GM12878 (cell line): ENCODE measurements at regions not wholly inside any gene's neighbourhood (a gene's known extent, or its start where the extent isn't known, plus 50 kb on each side); places are given as distances from the start of the nearest gene placed in this dataset.

Experiments
- ATAC-seq: fragments of 200-7000 bp; cut with Tn5 transposase; 3 replicates; pipeline ENCODE4 v1.9.1; 2020; ENCODE audit warnings: mild to moderate bottlenecking, moderate library complexity
- BruUV-seq: library from RNA; stranded (reverse); fragments of 400-500 nt; replicated peaks from 2 replicates; lab custom pipeline; 2021; lab: Mats Ljungman, UMichigan
- CTCF ChIA-PET: fragments of 300-600 bp; sonication (Branson Sonifier 250); formaldehyde crosslinking; extraction: SDS; loops from one replicate; lab custom pipeline; 2021; ENCODE audit warnings: inconsistent platforms; lab: Yijun Ruan, JAX
- POLR2A ChIA-PET: fragments of 350-600 bp; formaldehyde crosslinking; extraction: SDS; loops from one replicate; lab custom pipeline; 2021; ENCODE audit warnings: inconsistent platforms; lab: Charles Lee
- RAD21 ChIA-PET: fragments of 300-600 bp; sonication (Branson Sonifier 250); formaldehyde crosslinking; loops from one replicate; lab custom pipeline; 2023; ENCODE audit warnings: antibody characterized with exemption; ENCODE audit not compliant: unreplicated experiment; lab: Charles Lee
- SMC1A ChIA-PET: fragments of 300-600 bp; sonication (Branson Sonifier 250); formaldehyde crosslinking; loops from one replicate; lab custom pipeline; 2023; ENCODE audit not compliant: unreplicated experiment, uncharacterized antibody; lab: Charles Lee
- DNase-seq: peaks from one replicate; pipeline ENCODE4 v3.0.0-alpha.2; 2011; ENCODE audit warnings: low read depth, low spot score
- FAIRE-seq: peaks from 3 replicates; lab custom pipeline; 2011; peaks lifted over from hg19 to GRCh38; lab: Jason Lieb, UNC
- H2AFZ ChIP-seq: 2 replicates; pipeline ENCODE4 v1.6.0; 2011; ENCODE audit warnings: low read depth, low read length, control low read depth; ENCODE audit not compliant: control insufficient read depth
- H3K27ac ChIP-seq: 2 replicates; pipeline ENCODE4 v1.5.1; 2011; ENCODE audit warnings: control low read depth; ENCODE audit not compliant: control insufficient read depth, insufficient read depth
- H3K27me3 ChIP-seq, 2 experiments: replicated peaks in 1 of 2; 2 replicates each; pipeline versions ENCODE4 v1.6.0 to v1.6.1; 2011; ENCODE audit warnings: low read length in 1 of 2; ENCODE audit not compliant: control insufficient read depth in 2 of 2, insufficient read depth in 2 of 2
- H3K36me3 ChIP-seq, 2 experiments: 2 replicates each; pipeline ENCODE4 v1.5.1; 2011; ENCODE audit warnings: low read length in 1 of 2; ENCODE audit not compliant: control insufficient read depth in 2 of 2, insufficient read depth in 2 of 2
- H3K4me1 ChIP-seq: 2 replicates; pipeline ENCODE4 v1.6.1; 2011; ENCODE audit warnings: mild to moderate bottlenecking, low read length, moderate library complexity, mixed read lengths; ENCODE audit not compliant: control insufficient read depth, insufficient read depth
- H3K4me2 ChIP-seq: 2 replicates; pipeline ENCODE4 v1.6.0; 2011; ENCODE audit warnings: control low read depth; ENCODE audit not compliant: control insufficient read depth, insufficient read depth
- H3K4me3 ChIP-seq: fragments of 200-600 bp; sonication (generic); 2 replicates; pipeline ENCODE4 v1.5.1; 2016
- H3K79me2 ChIP-seq: 2 replicates; pipeline ENCODE4 v1.6.0; 2011; ENCODE audit warnings: low read length; ENCODE audit not compliant: control insufficient read depth, insufficient read depth
- H3K9ac ChIP-seq: 2 replicates; pipeline ENCODE4 v1.8.0; 2011; ENCODE audit warnings: low read length, control low read depth, mixed read lengths; ENCODE audit not compliant: control insufficient read depth, insufficient read depth
- H3K9me3 ChIP-seq: replicated peaks from 3 replicates; pipeline ENCODE4 v1.5.1; 2011; ENCODE audit warnings: mild to moderate bottlenecking, low read length; ENCODE audit not compliant: control insufficient read depth, insufficient read depth
- H4K20me1 ChIP-seq: 2 replicates; pipeline ENCODE4 v1.6.0; 2011; ENCODE audit not compliant: control insufficient read depth, insufficient read depth
- ATF7 ChIP-seq: fragments of 450-650 bp; IDR thresholded peaks from 2 replicates; pipeline ENCODE4 v1.6.1; 2016; ENCODE audit warnings: low read depth, mild to moderate bottlenecking
- BRCA1 ChIP-seq: IDR thresholded peaks from 2 replicates; pipeline ENCODE4 v1.6.1; 2011; ENCODE audit warnings: low read depth, low read length, improper control_type of control experiment
- LARP7 ChIP-seq: fragments of 450-650 bp; IDR thresholded peaks from 2 replicates; pipeline ENCODE4 v1.6.1; 2017; ENCODE audit warnings: mild to moderate bottlenecking
- WGBS: methylation state at CpG from one replicate; pipeline ENCODE4 v1.1.6; 2016; ENCODE audit warnings: low lambda C conversion rate; ENCODE audit not compliant: insufficient replicate concordance, insufficient coverage; ENCODE audit errors: missing lambda C conversion rate; 5-methylcytosine and 5-hydroxymethylcytosine counted together
- in situ Hi-C: fragments of 300-500 bp; cut with MboI; formaldehyde crosslinking; loops from 9 replicates; pipeline ENCODE4 v1.14.3; 2018; ENCODE audit warnings: mixed read lengths
- intact Hi-C: fragments of 100-400 bp; cut with micrococcal nuclease; formaldehyde crosslinking; loops from one replicate; pipeline ENCODE4 v1.14.2; 2022; ENCODE audit not compliant: unreplicated experiment
- TF ChIP-seq, protein P1 (sequence below): fragments of 450-650 bp; conservative IDR thresholded peaks from 2 replicates; pipeline ENCODE4 v1.6.1; 2017; ENCODE audit warnings: mild to moderate bottlenecking, moderate library complexity

DNA sequence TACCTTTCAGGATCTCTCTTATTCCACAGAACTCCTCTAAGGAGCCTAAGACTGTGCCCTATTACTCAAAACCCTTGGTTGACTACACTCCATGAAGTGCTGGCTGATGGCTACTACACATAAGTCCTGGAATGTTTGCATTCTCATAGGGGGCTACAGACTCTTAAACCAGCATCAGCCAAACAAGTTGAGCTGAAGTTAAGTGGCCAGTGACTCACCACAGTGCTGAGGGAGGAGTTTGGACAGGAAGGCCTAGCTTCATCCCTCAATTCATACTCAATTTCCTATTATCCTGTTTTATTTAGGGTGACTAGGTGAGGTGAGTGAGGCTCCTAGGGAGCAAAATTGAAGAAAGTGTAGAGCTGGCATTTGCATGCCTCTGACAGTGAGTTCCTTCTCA, 246.7 kb downstream of the SMAD2 start:
- no peak for ATAC-seq
- intact Hi-C loops: no loop called here

DNA sequence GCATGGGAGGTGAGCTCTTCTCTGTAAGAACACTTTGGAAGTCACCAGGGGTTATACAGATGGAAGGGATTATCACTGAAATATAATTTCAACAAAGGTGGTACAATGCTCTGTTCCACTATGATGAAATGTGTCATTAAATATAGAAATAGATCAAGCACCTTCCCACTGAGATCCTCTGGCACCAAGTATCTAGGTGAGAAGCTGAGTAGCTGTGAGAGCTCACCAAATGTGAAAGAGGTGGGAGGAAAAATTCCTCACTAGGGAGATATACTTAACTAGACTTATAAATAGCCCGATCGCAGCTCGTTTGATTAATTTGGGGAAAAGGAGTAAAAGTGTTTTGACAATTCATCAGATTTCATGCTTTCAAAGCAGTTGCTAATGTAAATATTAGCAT, 247.6 kb downstream of the SMAD2 start:
- POLR2A ChIA-PET: no interaction called here
- SMC1A ChIA-PET: interaction anchor here (0.7 to 1.3 kb wide), 5 partner anchors 9 to 86 kb away, joined by 3 read pairs; no protein-coding TSS in a partner anchor
- no peaks in the 10 kb centered on the region for H3K36me3 ChIP-seq
- peaks cover 36% of the 10 kb centered on the region for H3K4me1 ChIP-seq
- no peak overlapping the region for H3K4me3 ChIP-seq
- no peak overlapping the region for H3K27ac ChIP-seq
- H3K27me3 ChIP-seq: no peaks in the 10 kb centered on the region
- no TSS peak for BruUV-seq
- H3K9ac ChIP-seq: no peak overlapping the region
- intact Hi-C loops (no loop called here), in situ Hi-C loops (no loop called here)
- DNase-seq (no peak), FAIRE-seq (no peak), ATAC-seq (no peak)
- no peaks in the 10 kb centered on the region for H4K20me1 ChIP-seq
- H2AFZ ChIP-seq: no peak overlapping the region
- H3K9me3 ChIP-seq: no peaks in the 10 kb centered on the region
- H3K4me2 ChIP-seq: no peak overlapping the region
- 78% methylated on average over 3 of the region's 3 CpGs for WGBS
- no peaks in the 10 kb centered on the region for H3K79me2 ChIP-seq
- RAD21 ChIA-PET: interaction anchor here (0.7 kb wide), 1 partner anchor 9 kb away, joined by 3 read pairs; no protein-coding TSS in a partner anchor
- CTCF ChIA-PET: interaction anchor here (1.4 kb wide), 1 partner anchor 8 kb away, joined by 3 read pairs; no protein-coding TSS in a partner anchor
- TF ChIP-seq BRCA1 (no peak), ATF7 (no peak)

More for the DNA sequence above, 246.7 kb downstream of the SMAD2 start:
- BruUV-seq: no TSS peak
- H3K9ac ChIP-seq: no peak overlapping the region
- no peaks in the 10 kb centered on the region for H3K36me3 ChIP-seq
- H3K27me3 ChIP-seq: no peaks in the 10 kb centered on the region
- no peak overlapping the region for H2AFZ ChIP-seq
- ChIA-PET SMC1A (interaction anchor here (0.8 to 1.3 kb wide), 4 partner anchors 12 to 87 kb away, joined by 3 read pairs; no protein-coding TSS in a partner anchor), POLR2A (no interaction called here), CTCF (interaction anchor here (1.4 kb wide), 1 partner anchor 9 kb away, joined by 3 read pairs; no protein-coding TSS in a partner anchor), RAD21 (no interaction called here)
- TF ChIP-seq, protein P1, sequence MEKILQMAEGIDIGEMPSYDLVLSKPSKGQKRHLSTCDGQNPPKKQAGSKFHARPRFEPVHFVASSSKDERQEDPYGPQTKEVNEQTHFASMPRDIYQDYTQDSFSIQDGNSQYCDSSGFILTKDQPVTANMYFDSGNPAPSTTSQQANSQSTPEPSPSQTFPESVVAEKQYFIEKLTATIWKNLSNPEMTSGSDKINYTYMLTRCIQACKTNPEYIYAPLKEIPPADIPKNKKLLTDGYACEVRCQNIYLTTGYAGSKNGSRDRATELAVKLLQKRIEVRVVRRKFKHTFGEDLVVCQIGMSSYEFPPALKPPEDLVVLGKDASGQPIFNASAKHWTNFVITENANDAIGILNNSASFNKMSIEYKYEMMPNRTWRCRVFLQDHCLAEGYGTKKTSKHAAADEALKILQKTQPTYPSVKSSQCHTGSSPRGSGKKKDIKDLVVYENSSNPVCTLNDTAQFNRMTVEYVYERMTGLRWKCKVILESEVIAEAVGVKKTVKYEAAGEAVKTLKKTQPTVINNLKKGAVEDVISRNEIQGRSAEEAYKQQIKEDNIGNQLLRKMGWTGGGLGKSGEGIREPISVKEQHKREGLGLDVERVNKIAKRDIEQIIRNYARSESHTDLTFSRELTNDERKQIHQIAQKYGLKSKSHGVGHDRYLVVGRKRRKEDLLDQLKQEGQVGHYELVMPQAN: no peak
- TF ChIP-seq LARP7: no peak
- no peak overlapping the region for H3K4me3 ChIP-seq
- no peaks in the 10 kb centered on the region for H3K9me3 ChIP-seq
- no peaks in the 10 kb centered on the region for H4K20me1 ChIP-seq
- peaks cover 28% of the 10 kb centered on the region for H3K4me1 ChIP-seq
- no peak overlapping the region for H3K27ac ChIP-seq
- H3K4me2 ChIP-seq: no peak overlapping the region
- in situ Hi-C loops: no loop called here
- H3K79me2 ChIP-seq: no peaks in the 10 kb centered on the region
- DNase-seq: no peak
- FAIRE-seq: no peak
